SK-N-SH (cell line): ENCODE measurements at regions not wholly inside any gene's neighbourhood (a gene's known extent, or its start where the extent isn't known, plus 50 kb on each side); places are given as distances from the start of the nearest gene placed in this dataset.

Experiments used
- EP300 ChIP-seq, 2 experiments: IDR thresholded peaks; 2 replicates each; pipeline versions ENCODE4 v1.4.0 to v1.6.1; 2012; ENCODE audit warnings: borderline replicate concordance in 1 of 2, low read depth in 1 of 2, low read length in 1 of 2
- FOXJ3 ChIP-seq: sonication (generic); formaldehyde crosslinking; IDR thresholded peaks from 2 replicates; pipeline ENCODE4 v1.5.1; 2020; ENCODE audit warnings: mild to moderate bottlenecking, missing genetic modification reagents
- GABPA ChIP-seq: IDR thresholded peaks from 2 replicates; pipeline ENCODE4 v1.4.0; 2012; ENCODE audit warnings: low read depth, mild to moderate bottlenecking
- MXI1 ChIP-seq: IDR thresholded peaks from 2 replicates; pipeline ENCODE4 v1.6.1; 2012; ENCODE audit warnings: mild to moderate bottlenecking, low read depth, low read length, improper control_type of control experiment
- POLR2AphosphoS5 ChIP-seq: IDR thresholded peaks from 2 replicates; pipeline ENCODE4 v1.6.1; 2012; ENCODE audit warnings: low read depth, low read length
- RAD21 ChIP-seq: IDR thresholded peaks from 2 replicates; pipeline ENCODE4 v1.6.1; 2012; ENCODE audit warnings: mild to moderate bottlenecking, low read length
- SIN3A ChIP-seq: IDR thresholded peaks from 2 replicates; pipeline ENCODE4 v1.6.1; 2012; ENCODE audit warnings: low read depth, mild to moderate bottlenecking, low read length, moderate library complexity, borderline replicate concordance
- YY1 ChIP-seq: IDR thresholded peaks from 2 replicates; pipeline ENCODE4 v1.4.0; 2012; ENCODE audit warnings: low read depth, mild to moderate bottlenecking
- TF ChIP-seq, protein P1 (sequence below): fragments of 200-600 bp; sonication (generic); IDR thresholded peaks from 2 replicates; pipeline ENCODE4 v1.6.1; 2017; ENCODE audit warnings: antibody characterized with exemption, mild to moderate bottlenecking, moderate library complexity
- TF ChIP-seq, protein P2 (sequence below): IDR thresholded peaks from 2 replicates; pipeline ENCODE4 v1.4.0; 2012; ENCODE audit warnings: low read depth, borderline replicate concordance

- TF ChIP-seq POLR2AphosphoS5 (no peak), FOXJ3 (CRISPR knock-in tag) (no peak), MXI1 (no peak), GABPA (no peak), SIN3A (no peak), YY1 (no peak), RAD21 (no peak), EP300 (IDR thresholded peaks at IDR 0.05; ENCODE audit: borderline replicate concordance in 1 of 2, low read depth in 1 of 2, low read length in 1 of 2) (no peak)
- TF ChIP-seq, protein P1, sequence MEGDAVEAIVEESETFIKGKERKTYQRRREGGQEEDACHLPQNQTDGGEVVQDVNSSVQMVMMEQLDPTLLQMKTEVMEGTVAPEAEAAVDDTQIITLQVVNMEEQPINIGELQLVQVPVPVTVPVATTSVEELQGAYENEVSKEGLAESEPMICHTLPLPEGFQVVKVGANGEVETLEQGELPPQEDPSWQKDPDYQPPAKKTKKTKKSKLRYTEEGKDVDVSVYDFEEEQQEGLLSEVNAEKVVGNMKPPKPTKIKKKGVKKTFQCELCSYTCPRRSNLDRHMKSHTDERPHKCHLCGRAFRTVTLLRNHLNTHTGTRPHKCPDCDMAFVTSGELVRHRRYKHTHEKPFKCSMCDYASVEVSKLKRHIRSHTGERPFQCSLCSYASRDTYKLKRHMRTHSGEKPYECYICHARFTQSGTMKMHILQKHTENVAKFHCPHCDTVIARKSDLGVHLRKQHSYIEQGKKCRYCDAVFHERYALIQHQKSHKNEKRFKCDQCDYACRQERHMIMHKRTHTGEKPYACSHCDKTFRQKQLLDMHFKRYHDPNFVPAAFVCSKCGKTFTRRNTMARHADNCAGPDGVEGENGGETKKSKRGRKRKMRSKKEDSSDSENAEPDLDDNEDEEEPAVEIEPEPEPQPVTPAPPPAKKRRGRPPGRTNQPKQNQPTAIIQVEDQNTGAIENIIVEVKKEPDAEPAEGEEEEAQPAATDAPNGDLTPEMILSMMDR: no peak
- TF ChIP-seq, protein P2, sequence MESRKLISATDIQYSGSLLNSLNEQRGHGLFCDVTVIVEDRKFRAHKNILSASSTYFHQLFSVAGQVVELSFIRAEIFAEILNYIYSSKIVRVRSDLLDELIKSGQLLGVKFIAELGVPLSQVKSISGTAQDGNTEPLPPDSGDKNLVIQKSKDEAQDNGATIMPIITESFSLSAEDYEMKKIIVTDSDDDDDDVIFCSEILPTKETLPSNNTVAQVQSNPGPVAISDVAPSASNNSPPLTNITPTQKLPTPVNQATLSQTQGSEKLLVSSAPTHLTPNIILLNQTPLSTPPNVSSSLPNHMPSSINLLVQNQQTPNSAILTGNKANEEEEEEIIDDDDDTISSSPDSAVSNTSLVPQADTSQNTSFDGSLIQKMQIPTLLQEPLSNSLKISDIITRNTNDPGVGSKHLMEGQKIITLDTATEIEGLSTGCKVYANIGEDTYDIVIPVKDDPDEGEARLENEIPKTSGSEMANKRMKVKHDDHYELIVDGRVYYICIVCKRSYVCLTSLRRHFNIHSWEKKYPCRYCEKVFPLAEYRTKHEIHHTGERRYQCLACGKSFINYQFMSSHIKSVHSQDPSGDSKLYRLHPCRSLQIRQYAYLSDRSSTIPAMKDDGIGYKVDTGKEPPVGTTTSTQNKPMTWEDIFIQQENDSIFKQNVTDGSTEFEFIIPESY: no peak
Observed at GRCh38 chr3:152618529-152618928, 216.4 kb upstream of the P2RY1 start.
